Skeletal muscle tissue (tissue), 3 donors: ENCODE measurements at regions not wholly inside any gene's neighbourhood (a gene's known extent, or its start where the extent isn't known, plus 50 kb on each side); places are given as distances from the start of the nearest gene placed in this dataset.
"Not testable (repeated sequence)": the region's sequence is repeated elsewhere in the genome, so short reads cannot be mapped to it uniquely, and the experiment has no call there.

ENCODE experiments used
- H3K27ac ChIP-seq: one replicate; pipeline ENCODE4 v1.7.0; 2013; ENCODE audit warnings: mild to moderate bottlenecking, low read depth, low read length, inconsistent platforms
- H3K27me3 ChIP-seq, 3 donors: one replicate each; pipeline ENCODE4 v1.7.0; 2013; ENCODE audit warnings: low read length in 3 of 3; ENCODE audit not compliant: control insufficient read depth in 3 of 3, insufficient read depth in 3 of 3
- H3K36me3 ChIP-seq, 3 donors: one replicate each; pipeline ENCODE4 v1.7.0; 2013; ENCODE audit warnings: low read length in 3 of 3; ENCODE audit not compliant: control insufficient read depth in 3 of 3, insufficient read depth in 3 of 3
- H3K4me1 ChIP-seq, 3 donors: one replicate each; pipeline ENCODE4 v1.7.0; 2013; ENCODE audit warnings: low read length in 3 of 3, mild to moderate bottlenecking in 3 of 3; ENCODE audit not compliant: control insufficient read depth in 3 of 3, insufficient read depth in 3 of 3
- H3K4me3 ChIP-seq, 3 donors: one replicate each; pipeline ENCODE4 v1.7.0; 2013; ENCODE audit warnings: low read length in 3 of 3
- H3K9ac ChIP-seq, 3 donors: one replicate each; pipeline ENCODE4 v1.7.0; 2013; ENCODE audit warnings: low read length in 3 of 3, mild to moderate bottlenecking in 3 of 3, moderate library complexity in 2 of 3, low read depth in 1 of 3
- H3K9me3 ChIP-seq, 3 donors: one replicate each; pipeline ENCODE4 v1.7.0; 2013; ENCODE audit warnings: low read length in 3 of 3; ENCODE audit not compliant: control insufficient read depth in 3 of 3
- donor health status: Osteomylitis.

- Histone ChIP-seq H3K27ac (no peak overlapping the region), H3K4me1 (no peaks in the 10 kb centered on the region), H3K9ac (no peak overlapping the region), H3K36me3 (no peaks in the 10 kb centered on the region), H3K27me3 (peaks cover 9 to 23% (median 12%) of the 10 kb centered on the region in 3 donors), H3K9me3 (peaks cover 0 to 9% (median 8%) of the 10 kb centered on the region in 3 donors), H3K4me3 (no peak overlapping the region)
Observed at GRCh38 chr22:49699476-49699875, 128.2 kb downstream of the BRD1 start.

DNA sequence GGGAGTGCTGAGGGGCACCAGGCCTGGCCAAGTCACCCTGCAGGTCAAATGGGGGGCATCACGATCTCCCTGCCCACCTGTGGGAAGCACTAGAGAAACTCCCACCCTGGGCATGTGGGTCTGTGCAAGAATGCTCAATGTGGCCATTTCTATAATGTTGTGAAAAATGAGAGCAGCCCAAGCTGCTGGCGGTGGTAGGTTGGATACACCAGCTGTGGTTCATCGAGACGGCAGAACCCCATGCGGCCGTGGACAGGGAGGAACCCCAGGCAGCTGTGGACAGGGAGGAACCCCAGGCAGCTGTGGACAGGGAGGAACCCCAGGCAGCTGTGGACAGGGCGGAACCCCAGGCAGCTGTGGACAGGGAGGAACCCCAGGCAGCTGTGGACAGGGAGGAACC is 129.1 kb downstream of the BRD1 start:
- H3K4me3 ChIP-seq = not testable (repeated sequence)

GRCh38 chr22:49697047-49697446 is 130.6 kb downstream of the BRD1 start:
- no peak overlapping the region for H3K9ac ChIP-seq

More for the DNA sequence above, 129.1 kb downstream of the BRD1 start:
- H3K9me3 ChIP-seq, H3K9ac ChIP-seq, H3K27ac ChIP-seq, H3K36me3 ChIP-seq, H3K4me1 ChIP-seq: not testable (repeated sequence)
- peaks cover 2 to 17% (median 4%) of the 10 kb centered on the region in 3 donors for H3K27me3 ChIP-seq

GRCh38 chr22:49694462-49695260 is 133.0 kb downstream of the BRD1 start:
- H3K27me3 ChIP-seq = peaks cover under 1 to 14% (median 10%) of the 10 kb centered on the region in 3 donors
- H3K4me1 ChIP-seq = no peaks in the 10 kb centered on the region

More at GRCh38 chr22:49697047-49697446, 130.6 kb downstream of the BRD1 start:
- no peaks in the 10 kb centered on the region for H3K36me3 ChIP-seq
- H3K4me1 ChIP-seq = no peaks in the 10 kb centered on the region
- no peak overlapping the region for H3K4me3 ChIP-seq
- peaks cover 2 to 16% (median 4%) of the 10 kb centered on the region in 3 donors for H3K27me3 ChIP-seq
- H3K27ac ChIP-seq = no peak overlapping the region
- H3K9me3 ChIP-seq = peaks cover 0 to 5% (median 4%) of the 10 kb centered on the region in 3 donors

GRCh38 chr22:49693848-49694247 is 133.8 kb downstream of the BRD1 start:
- peaks cover 0 to 19% (median 17%) of the 10 kb centered on the region in 3 donors for H3K27me3 ChIP-seq

More at GRCh38 chr22:49694462-49695260, 133.0 kb downstream of the BRD1 start:
- no peak overlapping the region for H3K4me3 ChIP-seq
- H3K9ac ChIP-seq = no peak overlapping the region
- H3K27ac ChIP-seq = no peak overlapping the region
- peaks cover 0 to 8% (median 3%) of the 10 kb centered on the region in 3 donors for H3K9me3 ChIP-seq
- no peaks in the 10 kb centered on the region for H3K36me3 ChIP-seq

GRCh38 chr22:49693416-49693815 is 134.3 kb downstream of the BRD1 start:
- peaks cover under 1 to 23% (median 20%) of the 10 kb centered on the region in 3 donors for H3K27me3 ChIP-seq

More at GRCh38 chr22:49693848-49694247, 133.8 kb downstream of the BRD1 start:
- Histone ChIP-seq H3K9ac (no peak overlapping the region), H3K4me1 (no peaks in the 10 kb centered on the region), H3K9me3 (peaks cover 0 to 8% (median 3%) of the 10 kb centered on the region in 3 donors), H3K36me3 (no peaks in the 10 kb centered on the region), H3K4me3 (no peak overlapping the region), H3K27ac (no peak overlapping the region)

DNA sequence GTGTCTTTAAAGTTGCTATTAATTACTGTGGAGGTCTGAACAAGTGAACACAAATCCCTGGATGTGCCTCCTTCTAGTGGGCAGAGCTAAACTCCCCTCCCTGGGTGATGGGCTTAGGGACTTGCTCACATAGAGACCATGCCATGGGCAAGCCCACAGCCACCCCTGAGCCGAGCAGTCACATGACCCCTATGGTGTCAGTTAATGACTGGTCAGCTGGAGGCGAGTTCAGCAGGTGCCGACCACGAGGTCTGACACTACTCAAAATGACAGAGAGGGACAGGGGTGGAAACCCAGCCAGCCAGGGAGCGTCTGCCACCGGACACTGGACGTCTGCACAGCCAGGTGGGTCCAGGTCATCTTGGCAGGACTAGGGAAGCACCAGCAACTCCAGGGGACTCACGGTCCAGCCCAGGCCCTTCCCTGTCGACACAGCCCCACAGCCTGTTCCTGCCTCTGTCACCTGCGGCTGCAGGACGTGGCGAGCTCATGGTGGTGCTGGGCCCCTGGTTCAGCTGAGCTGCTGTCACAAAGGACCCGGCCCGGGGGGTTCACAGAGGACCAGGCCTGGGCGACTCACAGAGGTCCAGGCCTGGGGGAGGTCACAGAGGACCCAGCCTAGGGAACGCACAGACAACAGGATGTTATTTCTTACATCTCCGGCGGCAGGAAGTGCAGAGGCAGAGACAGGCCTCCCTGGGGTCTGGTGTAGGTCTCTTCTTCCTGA is 135.0 kb downstream of the BRD1 start:
- no peaks in the 10 kb centered on the region for H3K36me3 ChIP-seq
- peaks cover 0 to 6% (median 3%) of the 10 kb centered on the region in 3 donors for H3K9me3 ChIP-seq
- no peak overlapping the region for H3K9ac ChIP-seq
- no peak overlapping the region for H3K27ac ChIP-seq
- no peaks in the 10 kb centered on the region for H3K4me1 ChIP-seq
- H3K27me3 ChIP-seq = peaks cover 3 to 29% (median 24%) of the 10 kb centered on the region in 3 donors
- no peak overlapping the region for H3K4me3 ChIP-seq

More at GRCh38 chr22:49693416-49693815, 134.3 kb downstream of the BRD1 start:
- Histone ChIP-seq H3K9ac (no peak overlapping the region), H3K27ac (no peak overlapping the region), H3K9me3 (peaks cover 0 to 8% (median 3%) of the 10 kb centered on the region in 3 donors), H3K4me1 (no peaks in the 10 kb centered on the region), H3K4me3 (no peak overlapping the region), H3K36me3 (no peaks in the 10 kb centered on the region)

- no peak overlapping the region for H3K4me3 ChIP-seq
- H3K9ac ChIP-seq = no peak overlapping the region
- peaks cover 11 to 43% (median 37%) of the 10 kb centered on the region in 3 donors for H3K27me3 ChIP-seq
- no peaks in the 10 kb centered on the region for H3K36me3 ChIP-seq
- H3K9me3 ChIP-seq = peaks cover 0 to 6% (median 3%) of the 10 kb centered on the region in 3 donors
- no peak overlapping the region for H3K27ac ChIP-seq
- H3K4me1 ChIP-seq = no peaks in the 10 kb centered on the region
Observed at GRCh38 chr22:49691256-49691655, 136.4 kb downstream of the BRD1 start.

DNA sequence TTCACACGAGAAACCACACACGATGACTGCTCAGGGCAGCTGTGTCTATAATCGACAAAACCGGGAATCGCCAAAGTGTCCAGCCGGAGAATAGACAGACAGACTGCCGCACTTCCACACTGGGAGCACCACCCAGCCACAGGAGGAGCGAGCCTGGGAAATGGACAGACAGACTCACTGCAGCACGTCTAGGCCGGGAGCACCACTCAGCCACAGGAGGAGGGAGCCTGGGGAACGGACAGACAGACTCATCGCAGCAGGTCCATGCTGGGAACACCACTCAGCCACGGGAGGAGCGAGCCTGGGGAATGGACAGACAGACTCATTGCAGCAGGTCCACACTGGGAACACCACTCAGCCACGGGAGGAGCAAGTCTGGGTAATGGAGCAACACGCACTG is 137.2 kb downstream of the BRD1 start:
- no peak overlapping the region for H3K9ac ChIP-seq
- H3K9me3 ChIP-seq = peaks cover 0 to 6% (median 3%) of the 10 kb centered on the region in 3 donors
- peaks cover 11 to 49% (median 38%) of the 10 kb centered on the region in 3 donors for H3K27me3 ChIP-seq
- no peaks in the 10 kb centered on the region for H3K4me1 ChIP-seq
- no peak overlapping the region for H3K27ac ChIP-seq
- no peak overlapping the region for H3K4me3 ChIP-seq
- no peaks in the 10 kb centered on the region for H3K36me3 ChIP-seq
